ENCODE measurements at regions not wholly inside any gene's neighbourhood (a gene's known extent, or its start where the extent isn't known, plus 50 kb on each side); places are given as distances from the start of the nearest gene placed in this dataset.

DNA sequence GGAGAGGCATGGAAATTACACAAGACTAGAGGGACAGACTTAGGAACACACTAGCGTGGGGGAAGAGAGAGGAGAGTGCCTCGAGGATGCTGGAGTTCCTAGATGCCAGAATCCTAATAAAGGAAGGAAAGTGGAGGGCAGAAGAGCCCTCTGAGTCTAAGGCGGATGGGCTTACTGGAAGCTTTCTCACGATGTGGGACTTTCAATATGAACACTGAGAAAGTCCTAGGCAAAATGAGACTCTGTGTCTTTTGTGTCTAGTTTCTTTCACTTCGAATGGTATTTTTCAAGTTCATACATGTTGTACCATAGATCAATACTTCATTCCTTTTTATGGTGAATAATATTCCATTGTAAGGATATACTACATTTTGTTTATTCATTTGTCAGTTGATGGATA, 239.4 kb downstream of the NSG2 start:
- H3K36me3 ChIP-seq (ENCODE audit: control insufficient read depth, insufficient read depth, low read length): no peaks in the 10 kb centered on the region
- no peak overlapping the region for H3K4me3 ChIP-seq (ENCODE audit: low read length)
- no peak for DNase-seq
- no peak overlapping the region for H3K27ac ChIP-seq (ENCODE audit: low read length)
- 86% methylated on average over 1 of the region's 5 CpGs for WGBS (ENCODE audit: insufficient coverage, low lambda C conversion rate)
- no peaks in the 10 kb centered on the region for H3K9me3 ChIP-seq (ENCODE audit: control insufficient read depth, low read depth, low read length)
- peaks cover 2% of the 10 kb centered on the region for H3K27me3 ChIP-seq (ENCODE audit: control insufficient read depth, insufficient read depth, low read length)
- no peaks in the 10 kb centered on the region for H3K4me1 ChIP-seq (ENCODE audit: control insufficient read depth, insufficient read depth, low read length)

GRCh38 chr5:174287761-174288160, 242.3 kb downstream of the NSG2 start:
- Histone ChIP-seq H3K9me3 (ENCODE audit: control insufficient read depth, low read depth, low read length) (no peaks in the 10 kb centered on the region), H3K36me3 (ENCODE audit: control insufficient read depth, insufficient read depth, low read length) (no peaks in the 10 kb centered on the region), H3K4me1 (ENCODE audit: control insufficient read depth, insufficient read depth, low read length) (no peaks in the 10 kb centered on the region), H3K27me3 (ENCODE audit: control insufficient read depth, insufficient read depth, low read length) (peaks cover 2% of the 10 kb centered on the region), H3K4me3 (ENCODE audit: low read length) (no peak overlapping the region), H3K27ac (ENCODE audit: low read length) (no peak overlapping the region)
- no CpG with 5 or more reads among the region's 4 CpGs for WGBS (ENCODE audit: insufficient coverage, low lambda C conversion rate)
- DNase-seq: no peak

- Histone ChIP-seq H3K9me3 (ENCODE audit: control insufficient read depth, low read depth, low read length) (no peaks in the 10 kb centered on the region), H3K27me3 (ENCODE audit: control insufficient read depth, insufficient read depth, low read length) (no peaks in the 10 kb centered on the region), H3K4me3 (ENCODE audit: low read length) (no peak overlapping the region), H3K27ac (ENCODE audit: low read length) (no peak overlapping the region), H3K36me3 (ENCODE audit: control insufficient read depth, insufficient read depth, low read length) (no peaks in the 10 kb centered on the region), H3K4me1 (ENCODE audit: control insufficient read depth, insufficient read depth, low read length) (no peaks in the 10 kb centered on the region)
- no peak for DNase-seq
- 100% methylated on average over 1 of the region's 6 CpGs for WGBS (ENCODE audit: insufficient coverage, low lambda C conversion rate)
These were observed 242.9 kb downstream of the NSG2 start for GRCh38 chr5:174288439-174288838.

DNA sequence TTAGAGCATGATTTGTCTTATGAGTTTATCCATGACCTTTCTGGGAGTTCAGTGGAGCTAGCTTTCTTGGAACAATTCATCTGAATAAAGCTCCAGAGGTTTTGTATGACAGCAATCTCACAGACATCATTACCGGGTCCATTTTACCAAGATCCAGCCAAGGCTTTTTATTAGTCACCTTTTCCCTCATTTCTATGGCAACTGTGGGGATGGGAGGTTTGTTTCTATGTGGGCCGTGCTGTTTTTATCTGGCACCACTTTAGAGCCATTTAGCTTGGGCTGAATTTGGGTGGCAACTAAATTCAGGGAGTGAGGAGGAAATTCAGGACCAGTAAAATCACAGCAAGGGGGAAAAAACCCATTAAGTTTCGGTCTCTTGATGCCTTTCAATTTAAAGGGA, 245.7 kb downstream of the NSG2 start:
- 73% methylated on average over 2 of the region's 3 CpGs for WGBS (ENCODE audit: insufficient coverage, low lambda C conversion rate)
- H3K4me3 ChIP-seq (ENCODE audit: low read length): no peak overlapping the region
- H3K4me1 ChIP-seq (ENCODE audit: control insufficient read depth, insufficient read depth, low read length): no peaks in the 10 kb centered on the region

DNA sequence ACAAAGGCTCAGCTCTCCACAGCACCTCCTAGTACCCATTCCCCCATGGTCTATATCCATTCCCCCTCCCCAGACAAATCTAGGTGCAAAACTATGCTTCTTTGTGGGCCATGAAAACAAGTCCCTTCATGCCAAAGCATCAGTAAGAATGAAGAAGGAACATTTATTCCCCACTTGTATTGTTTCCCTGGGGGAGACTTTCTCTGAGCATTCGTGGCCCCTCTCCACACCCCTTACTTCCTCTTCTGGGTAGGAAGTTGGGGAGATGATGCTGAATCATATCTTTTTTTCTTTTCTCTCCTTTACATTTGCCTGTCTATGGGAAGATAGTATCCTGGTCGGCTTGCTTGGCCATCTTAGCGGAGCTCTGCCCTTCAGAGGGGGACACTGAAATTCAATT, 246.8 kb downstream of the NSG2 start:
- H3K4me1 ChIP-seq (ENCODE audit: control insufficient read depth, insufficient read depth, low read length): no peaks in the 10 kb centered on the region
- no peak overlapping the region for H3K27ac ChIP-seq (ENCODE audit: low read length)
- H3K36me3 ChIP-seq (ENCODE audit: control insufficient read depth, insufficient read depth, low read length): no peaks in the 10 kb centered on the region
- H3K9me3 ChIP-seq (ENCODE audit: control insufficient read depth, low read depth, low read length): no peaks in the 10 kb centered on the region
- H3K4me3 ChIP-seq (ENCODE audit: low read length): no peak overlapping the region
- no peaks in the 10 kb centered on the region for H3K27me3 ChIP-seq (ENCODE audit: control insufficient read depth, insufficient read depth, low read length)
- DNase-seq: no peak
- WGBS (ENCODE audit: insufficient coverage, low lambda C conversion rate): no CpG with 5 or more reads among the region's 3 CpGs

More for the DNA sequence above, 245.7 kb downstream of the NSG2 start:
- Histone ChIP-seq H3K27me3 (ENCODE audit: control insufficient read depth, insufficient read depth, low read length) (no peaks in the 10 kb centered on the region), H3K27ac (ENCODE audit: low read length) (no peak overlapping the region), H3K9me3 (ENCODE audit: control insufficient read depth, low read depth, low read length) (no peaks in the 10 kb centered on the region), H3K36me3 (ENCODE audit: control insufficient read depth, insufficient read depth, low read length) (no peaks in the 10 kb centered on the region)
- DNase-seq: no peak

DNA sequence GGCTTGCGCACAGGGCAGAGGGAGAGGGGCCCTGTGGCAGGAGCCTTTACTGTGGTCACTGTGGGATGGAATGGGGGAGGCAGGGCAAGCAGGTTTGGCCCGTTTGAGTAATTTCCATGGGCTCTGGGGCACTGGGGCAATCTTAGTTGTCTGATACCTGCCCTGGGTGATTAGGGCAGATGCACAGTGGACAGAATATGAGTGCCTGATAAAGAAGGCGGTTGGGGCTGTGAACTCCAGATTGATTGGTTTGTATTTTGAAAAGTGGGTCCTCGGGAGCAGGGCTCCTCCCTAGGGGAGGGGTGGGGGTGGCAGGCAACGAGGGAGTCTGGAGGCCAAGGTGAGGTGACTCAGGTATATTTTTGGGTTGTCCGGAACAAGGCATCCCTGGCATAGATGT, 247.5 kb downstream of the NSG2 start:
- H3K27ac ChIP-seq (ENCODE audit: low read length): no peak overlapping the region
- H3K36me3 ChIP-seq (ENCODE audit: control insufficient read depth, insufficient read depth, low read length): no peaks in the 10 kb centered on the region
- WGBS (ENCODE audit: insufficient coverage, low lambda C conversion rate): 100% methylated on average over 1 of the region's 6 CpGs
- no peak overlapping the region for H3K4me3 ChIP-seq (ENCODE audit: low read length)
- no peaks in the 10 kb centered on the region for H3K9me3 ChIP-seq (ENCODE audit: control insufficient read depth, low read depth, low read length)
- no peaks in the 10 kb centered on the region for H3K4me1 ChIP-seq (ENCODE audit: control insufficient read depth, insufficient read depth, low read length)
- no peak for DNase-seq
- no peaks in the 10 kb centered on the region for H3K27me3 ChIP-seq (ENCODE audit: control insufficient read depth, insufficient read depth, low read length)

DNA sequence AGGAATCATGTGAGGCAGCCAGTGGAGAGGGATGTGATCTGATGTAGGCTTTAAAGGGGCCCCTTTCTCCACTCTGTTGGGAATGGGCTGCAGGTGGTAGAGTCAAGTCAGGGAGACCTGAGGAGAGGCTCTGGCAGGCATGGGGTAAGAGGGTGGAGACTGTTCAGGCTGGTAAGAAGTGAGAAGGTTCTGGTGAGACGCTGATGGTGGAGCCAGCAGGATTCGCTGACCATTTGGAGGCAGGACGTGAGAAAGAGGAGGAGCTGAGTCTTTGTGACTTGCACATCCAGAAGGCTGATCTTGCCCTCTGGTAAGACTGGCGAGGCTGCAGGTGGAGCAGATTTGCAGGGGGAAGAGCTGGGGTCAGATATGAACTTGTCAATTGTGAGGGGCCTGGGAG, 248.0 kb downstream of the NSG2 start:
- no peak for DNase-seq
- H3K4me3 ChIP-seq (ENCODE audit: low read length): no peak overlapping the region
- WGBS (ENCODE audit: insufficient coverage, low lambda C conversion rate): no CpG with 5 or more reads among the region's 4 CpGs
- H3K27ac ChIP-seq (ENCODE audit: low read length): no peak overlapping the region
- H3K36me3 ChIP-seq (ENCODE audit: control insufficient read depth, insufficient read depth, low read length): no peaks in the 10 kb centered on the region
- no peaks in the 10 kb centered on the region for H3K4me1 ChIP-seq (ENCODE audit: control insufficient read depth, insufficient read depth, low read length)
- no peaks in the 10 kb centered on the region for H3K27me3 ChIP-seq (ENCODE audit: control insufficient read depth, insufficient read depth, low read length)
- H3K9me3 ChIP-seq (ENCODE audit: control insufficient read depth, low read depth, low read length): no peaks in the 10 kb centered on the region

GRCh38 chr5:174294891-174295620, 249.6 kb downstream of the NSG2 start:
- Histone ChIP-seq H3K4me1 (ENCODE audit: control insufficient read depth, insufficient read depth, low read length) (no peaks in the 10 kb centered on the region), H3K9me3 (ENCODE audit: control insufficient read depth, low read depth, low read length) (no peaks in the 10 kb centered on the region), H3K36me3 (ENCODE audit: control insufficient read depth, insufficient read depth, low read length) (no peaks in the 10 kb centered on the region), H3K27ac (ENCODE audit: low read length) (no peak overlapping the region), H3K4me3 (ENCODE audit: low read length) (no peak overlapping the region), H3K27me3 (ENCODE audit: control insufficient read depth, insufficient read depth, low read length) (no peaks in the 10 kb centered on the region)
- DNase-seq: no peak
- WGBS (ENCODE audit: insufficient coverage, low lambda C conversion rate): 100% methylated on average over 1 of the region's 6 CpGs

- Histone ChIP-seq H3K27me3 (ENCODE audit: control insufficient read depth, insufficient read depth, low read length) (no peaks in the 10 kb centered on the region), H3K9me3 (ENCODE audit: control insufficient read depth, low read depth, low read length) (no peaks in the 10 kb centered on the region), H3K4me1 (ENCODE audit: control insufficient read depth, insufficient read depth, low read length) (no peaks in the 10 kb centered on the region), H3K36me3 (ENCODE audit: control insufficient read depth, insufficient read depth, low read length) (no peaks in the 10 kb centered on the region), H3K4me3 (ENCODE audit: low read length) (no peak overlapping the region), H3K27ac (ENCODE audit: low read length) (no peak overlapping the region)
- DNase-seq: no peak
- WGBS (ENCODE audit: insufficient coverage, low lambda C conversion rate): no CpG with 5 or more reads among the region's 8 CpGs
These were observed 250.4 kb downstream of the NSG2 start for GRCh38 chr5:174295702-174296436.

DNA sequence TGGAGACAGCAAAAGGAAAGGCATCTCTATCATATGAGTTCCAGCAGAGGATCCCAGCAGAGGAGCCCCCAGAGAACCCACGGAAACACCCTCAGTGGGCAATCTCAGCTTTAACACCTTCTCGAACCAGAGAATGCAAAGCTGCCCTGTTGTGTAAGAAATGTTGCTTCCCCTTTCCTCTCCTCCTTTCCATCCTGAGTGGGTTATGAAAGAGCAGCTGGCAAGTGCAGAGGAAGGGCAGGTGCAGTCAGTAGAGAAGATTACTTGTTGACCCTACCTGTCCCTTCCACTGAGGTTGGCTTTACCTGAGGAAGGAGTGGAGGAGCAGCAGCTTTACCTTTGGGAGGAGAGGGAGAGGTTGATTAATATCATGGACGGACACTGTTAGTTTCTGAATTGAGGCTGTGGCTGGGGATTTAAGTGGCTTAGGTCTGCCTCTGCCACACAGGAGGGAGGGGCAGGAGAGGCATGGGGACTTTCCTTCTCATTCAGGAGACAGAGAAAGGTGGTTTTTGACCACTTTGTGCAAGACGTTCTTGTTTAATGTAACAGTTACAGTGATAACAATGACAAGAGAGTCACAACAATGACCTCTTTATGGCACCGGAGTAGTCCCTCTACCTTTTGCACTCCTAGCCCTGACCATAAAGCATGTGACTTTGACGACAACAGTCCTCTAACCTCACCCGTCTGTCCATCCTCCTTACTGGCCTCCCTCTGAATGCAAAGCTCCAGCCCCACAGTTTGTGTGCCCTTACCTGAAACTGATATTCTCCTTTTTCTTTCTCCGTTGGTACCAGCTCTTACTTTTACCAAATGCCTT, 254.8 kb downstream of the NSG2 start:
- no peak for DNase-seq
- WGBS (ENCODE audit: insufficient coverage, low lambda C conversion rate): 71% methylated on average over 1 of the region's 8 CpGs
- Histone ChIP-seq H3K9me3 (ENCODE audit: control insufficient read depth, low read depth, low read length) (no peaks in the 10 kb centered on the region), H3K27me3 (ENCODE audit: control insufficient read depth, insufficient read depth, low read length) (no peaks in the 10 kb centered on the region), H3K36me3 (ENCODE audit: control insufficient read depth, insufficient read depth, low read length) (no peaks in the 10 kb centered on the region), H3K4me3 (ENCODE audit: low read length) (no peak overlapping the region), H3K4me1 (ENCODE audit: control insufficient read depth, insufficient read depth, low read length) (no peaks in the 10 kb centered on the region), H3K27ac (ENCODE audit: low read length) (no peak overlapping the region)
